ENCODE measurements at regions not wholly inside any gene's neighbourhood (a gene's known extent, or its start where the extent isn't known, plus 50 kb on each side); places are given as distances from the start of the nearest gene placed in this dataset.

GRCh38 chr10:130858626-130859025 lies 452.9 kb downstream of the TCERG1L start:
- TF ChIP-seq EZH2 (IDR thresholded peaks at IDR 0.05; ENCODE audit: low read length): no peak
- TF ChIP-seq, protein P1, sequence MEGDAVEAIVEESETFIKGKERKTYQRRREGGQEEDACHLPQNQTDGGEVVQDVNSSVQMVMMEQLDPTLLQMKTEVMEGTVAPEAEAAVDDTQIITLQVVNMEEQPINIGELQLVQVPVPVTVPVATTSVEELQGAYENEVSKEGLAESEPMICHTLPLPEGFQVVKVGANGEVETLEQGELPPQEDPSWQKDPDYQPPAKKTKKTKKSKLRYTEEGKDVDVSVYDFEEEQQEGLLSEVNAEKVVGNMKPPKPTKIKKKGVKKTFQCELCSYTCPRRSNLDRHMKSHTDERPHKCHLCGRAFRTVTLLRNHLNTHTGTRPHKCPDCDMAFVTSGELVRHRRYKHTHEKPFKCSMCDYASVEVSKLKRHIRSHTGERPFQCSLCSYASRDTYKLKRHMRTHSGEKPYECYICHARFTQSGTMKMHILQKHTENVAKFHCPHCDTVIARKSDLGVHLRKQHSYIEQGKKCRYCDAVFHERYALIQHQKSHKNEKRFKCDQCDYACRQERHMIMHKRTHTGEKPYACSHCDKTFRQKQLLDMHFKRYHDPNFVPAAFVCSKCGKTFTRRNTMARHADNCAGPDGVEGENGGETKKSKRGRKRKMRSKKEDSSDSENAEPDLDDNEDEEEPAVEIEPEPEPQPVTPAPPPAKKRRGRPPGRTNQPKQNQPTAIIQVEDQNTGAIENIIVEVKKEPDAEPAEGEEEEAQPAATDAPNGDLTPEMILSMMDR (optimal IDR thresholded peaks at IDR 0.05 in 1 of 3, IDR thresholded peaks at IDR 0.05 in 1 of 3, conservative IDR thresholded peaks at IDR 0.05 in 1 of 3; ENCODE audit: extremely low read depth in 1 of 3, insufficient read depth in 2 of 3, low read length in 3 of 3): no peak
- Histone ChIP-seq H3K79me2 (ENCODE audit: control insufficient read depth, insufficient read depth, low read length) (no peaks in the 10 kb centered on the region), H3K9me3 (ENCODE audit: control insufficient read depth, low read depth, low read length) (peaks cover 14% of the 10 kb centered on the region), H3K27ac (ENCODE audit: control insufficient read depth, insufficient read depth, low read length) (no peak overlapping the region), H3K4me2 (ENCODE audit: control insufficient read depth, extremely low read depth, insufficient read depth, low read depth, low read length) (no peak overlapping the region), H3K9me1 (ENCODE audit: control insufficient read depth, extremely low read depth, insufficient read depth, low read length) (no peaks in the 10 kb centered on the region), H2AFZ (ENCODE audit: control insufficient read depth, low read length) (no peak overlapping the region), H4K20me1 (ENCODE audit: control insufficient read depth, extremely low read depth, insufficient read depth, low read length) (no peaks in the 10 kb centered on the region), H3K4me3 (ENCODE audit: control insufficient read depth in 2 of 3, extremely low read depth in 1 of 3, insufficient read depth in 2 of 3, low read depth in 1 of 3, low read length in 3 of 3) (no peak overlapping the region), H3K4me1 (ENCODE audit: control insufficient read depth, extremely low read depth, insufficient read depth, low read length) (no peaks in the 10 kb centered on the region), H3K27me3 (ENCODE audit: control insufficient read depth, extremely low read depth, insufficient read depth, low read length) (no peaks in the 10 kb centered on the region), H3K36me3 (ENCODE audit: control insufficient read depth in 2 of 2, extremely low read depth in 1 of 2, insufficient read depth in 2 of 2, low read length in 2 of 2) (no peaks in the 10 kb centered on the region), H3K9ac (ENCODE audit: control insufficient read depth, extremely low read depth, insufficient read depth, low read length) (no peak overlapping the region)
- DNase-seq (ENCODE audit: low read depth, low spot score): no peak
- dilution Hi-C loops (cut with MboI; ENCODE audit: extremely low pct_ligation_motif_present, low sequenced_read_pairs): no loop called here
- FAIRE-seq: no peak

- no peak for FAIRE-seq
- Histone ChIP-seq H2AFZ (ENCODE audit: control insufficient read depth, low read length) (no peak overlapping the region), H3K4me1 (ENCODE audit: control insufficient read depth, extremely low read depth, insufficient read depth, low read length) (no peaks in the 10 kb centered on the region), H3K79me2 (ENCODE audit: control insufficient read depth, insufficient read depth, low read length) (no peaks in the 10 kb centered on the region), H3K27me3 (ENCODE audit: control insufficient read depth, extremely low read depth, insufficient read depth, low read length) (no peaks in the 10 kb centered on the region), H3K4me2 (ENCODE audit: control insufficient read depth, extremely low read depth, insufficient read depth, low read depth, low read length) (no peak overlapping the region), H3K9me1 (ENCODE audit: control insufficient read depth, extremely low read depth, insufficient read depth, low read length) (no peaks in the 10 kb centered on the region), H3K36me3 (ENCODE audit: control insufficient read depth in 2 of 2, extremely low read depth in 1 of 2, insufficient read depth in 2 of 2, low read length in 2 of 2) (no peaks in the 10 kb centered on the region), H3K9ac (ENCODE audit: control insufficient read depth, extremely low read depth, insufficient read depth, low read length) (no peak overlapping the region), H3K27ac (ENCODE audit: control insufficient read depth, insufficient read depth, low read length) (no peak overlapping the region), H4K20me1 (ENCODE audit: control insufficient read depth, extremely low read depth, insufficient read depth, low read length) (no peaks in the 10 kb centered on the region), H3K9me3 (ENCODE audit: control insufficient read depth, low read depth, low read length) (peaks cover 17% of the 10 kb centered on the region), H3K4me3 (ENCODE audit: control insufficient read depth in 2 of 3, extremely low read depth in 1 of 3, insufficient read depth in 2 of 3, low read depth in 1 of 3, low read length in 3 of 3) (no peak overlapping the region)
- dilution Hi-C loops (cut with MboI; ENCODE audit: extremely low pct_ligation_motif_present, low sequenced_read_pairs): no loop called here
- TF ChIP-seq, protein P1 (optimal IDR thresholded peaks at IDR 0.05 in 1 of 3, IDR thresholded peaks at IDR 0.05 in 1 of 3, conservative IDR thresholded peaks at IDR 0.05 in 1 of 3; ENCODE audit: extremely low read depth in 1 of 3, insufficient read depth in 2 of 3, low read length in 3 of 3): no peak
- TF ChIP-seq EZH2 (IDR thresholded peaks at IDR 0.05; ENCODE audit: low read length): no peak
- DNase-seq (ENCODE audit: low read depth, low spot score): no peak
Observed at GRCh38 chr10:130859427-130859826, 452.1 kb downstream of the TCERG1L start.
